Esophagus squamous epithelium (tissue), 5 donors: ENCODE measurements at regions not wholly inside any gene's neighbourhood (a gene's known extent, or its start where the extent isn't known, plus 50 kb on each side); places are given as distances from the start of the nearest gene placed in this dataset.

Experiments
- DNase-seq: peaks from one replicate; lab custom pipeline; 2025; lab: John Stamatoyannopoulos, UW
- H3K27ac ChIP-seq, 4 donors: fragments of 200-600 bp; sonication (generic); one replicate each; pipeline ENCODE4 v1.5.1; 2016 to 2019; ENCODE audit warnings: mild to moderate bottlenecking in 1 of 4
- H3K27me3 ChIP-seq, 4 donors: fragments of 200-600 bp; sonication (generic); 1 replicate in 3 of 4; 2 replicates in 1 of 4; pipeline versions ENCODE4 v1.5.1 to v1.6.0; 2017 to 2021; ENCODE audit warnings: antibody characterized with exemption in 1 of 4
- H3K36me3 ChIP-seq, 3 donors: fragments of 200-600 bp; sonication (generic); one replicate each; pipeline ENCODE4 v1.5.1; 2016 to 2019
- H3K4me1 ChIP-seq, 3 donors: fragments of 200-600 bp; sonication (generic); one replicate each; pipeline ENCODE4 v1.5.1; 2017 to 2019
- H3K4me3 ChIP-seq, 4 donors: fragments of 200-600 bp; sonication (generic); 1 replicate in 3 of 4; 2 replicates in 1 of 4; pipeline ENCODE4 v1.5.1; 2016 to 2019; ENCODE audit warnings: mild to moderate bottlenecking in 2 of 4, moderate library complexity in 1 of 4
- H3K9me3 ChIP-seq, 3 donors: fragments of 200-600 bp; sonication (generic); one replicate each; pipeline ENCODE4 v1.5.1; 2016 to 2019
- POLR2A ChIP-seq, 4 donors: fragments of 450-650 bp; IDR thresholded peaks; one replicate each; pipeline ENCODE4 v1.6.1; 2017; ENCODE audit warnings: antibody characterized with exemption in 4 of 4, mild to moderate bottlenecking in 4 of 4, moderate library complexity in 3 of 4
- WGBS, 2 donors: methylation state at CpG; one replicate each; pipeline ENCODE4 v1.1.5; 2018; 5-methylcytosine and 5-hydroxymethylcytosine counted together
- intact Hi-C: fragments of 100-400 bp; cut with DNase I; formaldehyde crosslinking; loops from one replicate; pipeline ENCODE4 v1.15.0; 2022
- TF ChIP-seq, protein P1 (sequence below), 6 experiments: fragments of 450-650 bp in 4 of 6; fragments of 200-600 bp in 2 of 6; sonication (generic) in 2 of 6; IDR thresholded peaks; one replicate each; pipeline ENCODE4 v1.5.1; 2016 to 2019; ENCODE audit warnings: antibody characterized with exemption in 6 of 6, mild to moderate bottlenecking in 4 of 6, moderate library complexity in 4 of 6
- donor health status: DM: yes; HTN: yes; CAD: no.

- H3K9me3 ChIP-seq: no peaks in the 10 kb centered on the region
- WGBS, 2 donors: 81 to 83% methylated on average over 3 of the region's 3 CpGs
- H3K4me3 ChIP-seq: no peak overlapping the region
- H3K4me1 ChIP-seq: no peaks in the 10 kb centered on the region
- intact Hi-C loops: no loop called here
- DNase-seq: no peak
- TF ChIP-seq POLR2A (IDR thresholded peaks at IDR 0.05): no peak
- TF ChIP-seq, protein P1, sequence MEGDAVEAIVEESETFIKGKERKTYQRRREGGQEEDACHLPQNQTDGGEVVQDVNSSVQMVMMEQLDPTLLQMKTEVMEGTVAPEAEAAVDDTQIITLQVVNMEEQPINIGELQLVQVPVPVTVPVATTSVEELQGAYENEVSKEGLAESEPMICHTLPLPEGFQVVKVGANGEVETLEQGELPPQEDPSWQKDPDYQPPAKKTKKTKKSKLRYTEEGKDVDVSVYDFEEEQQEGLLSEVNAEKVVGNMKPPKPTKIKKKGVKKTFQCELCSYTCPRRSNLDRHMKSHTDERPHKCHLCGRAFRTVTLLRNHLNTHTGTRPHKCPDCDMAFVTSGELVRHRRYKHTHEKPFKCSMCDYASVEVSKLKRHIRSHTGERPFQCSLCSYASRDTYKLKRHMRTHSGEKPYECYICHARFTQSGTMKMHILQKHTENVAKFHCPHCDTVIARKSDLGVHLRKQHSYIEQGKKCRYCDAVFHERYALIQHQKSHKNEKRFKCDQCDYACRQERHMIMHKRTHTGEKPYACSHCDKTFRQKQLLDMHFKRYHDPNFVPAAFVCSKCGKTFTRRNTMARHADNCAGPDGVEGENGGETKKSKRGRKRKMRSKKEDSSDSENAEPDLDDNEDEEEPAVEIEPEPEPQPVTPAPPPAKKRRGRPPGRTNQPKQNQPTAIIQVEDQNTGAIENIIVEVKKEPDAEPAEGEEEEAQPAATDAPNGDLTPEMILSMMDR (IDR thresholded peaks at IDR 0.05): no peak
- H3K27ac ChIP-seq: no peak overlapping the region
- no peaks in the 10 kb centered on the region for H3K36me3 ChIP-seq
- H3K27me3 ChIP-seq: no peaks in the 10 kb centered on the region
Observed at GRCh38 chr3:154588831-154589230, 158.8 kb upstream of the GPR149 start.

DNA sequence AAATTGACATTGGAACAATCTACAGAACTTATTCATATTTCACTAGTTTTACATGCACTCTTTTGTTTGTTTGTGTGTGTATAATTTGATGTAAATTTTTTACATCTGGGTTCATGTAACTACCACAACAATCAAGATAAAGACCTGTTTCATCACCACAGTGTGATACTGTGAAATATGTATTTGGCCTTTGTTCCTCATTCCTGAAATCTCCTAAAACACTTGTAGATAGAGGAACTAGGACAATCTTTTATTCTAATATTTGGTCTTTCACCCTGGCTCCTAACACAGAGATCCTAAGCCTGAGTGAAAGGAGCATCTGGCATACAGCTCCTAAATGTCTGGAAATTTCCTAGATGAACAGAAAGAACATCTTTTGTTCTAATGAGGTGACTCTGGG is 155.0 kb upstream of the GPR149 start:
- Histone ChIP-seq H3K36me3 (no peaks in the 10 kb centered on the region), H3K27me3 (no peaks in the 10 kb centered on the region), H3K4me1 (no peaks in the 10 kb centered on the region), H3K9me3 (no peaks in the 10 kb centered on the region), H3K4me3 (no peak overlapping the region), H3K27ac (no peak overlapping the region)
- no peak for DNase-seq
- no peak for TF ChIP-seq POLR2A (IDR thresholded peaks at IDR 0.05)
- TF ChIP-seq, protein P1 (IDR thresholded peaks at IDR 0.05): no peak
- intact Hi-C loops: no loop called here

DNA sequence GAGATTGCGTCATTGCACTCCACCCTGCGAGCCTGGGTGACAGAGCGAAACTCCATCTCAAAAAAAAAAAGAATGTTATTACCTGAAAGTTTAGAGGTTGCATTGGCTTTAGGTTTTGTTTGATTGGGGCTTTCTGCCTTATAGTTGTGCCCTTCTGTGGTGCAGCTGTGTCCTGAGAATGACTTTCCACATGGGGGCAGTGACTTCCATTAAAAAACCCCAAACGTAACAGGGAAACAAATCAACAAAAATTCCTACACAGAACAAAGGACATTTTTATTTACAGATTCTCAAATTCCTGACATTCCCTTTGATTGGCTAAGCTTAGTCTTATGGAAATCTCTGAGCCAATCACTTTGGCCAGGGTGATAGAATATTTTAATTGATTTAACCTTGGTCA is 154.1 kb upstream of the GPR149 start:
- intact Hi-C loops: no loop called here
- DNase-seq: no peak
- no peak for TF ChIP-seq POLR2A (IDR thresholded peaks at IDR 0.05)
- TF ChIP-seq, protein P1 (IDR thresholded peaks at IDR 0.05): no peak
- H3K36me3 ChIP-seq: no peaks in the 10 kb centered on the region
- no peaks in the 10 kb centered on the region for H3K9me3 ChIP-seq
- no peaks in the 10 kb centered on the region for H3K27me3 ChIP-seq
- WGBS, 2 donors: 72 to 81% methylated on average over 4 of the region's 4 CpGs
- no peak overlapping the region for H3K27ac ChIP-seq
- H3K4me3 ChIP-seq: no peak overlapping the region
- no peaks in the 10 kb centered on the region for H3K4me1 ChIP-seq

GRCh38 chr3:154583086-154583634 is 153.2 kb upstream of the GPR149 start:
- no peak for DNase-seq

GRCh38 chr3:154582501-154582900 is 152.5 kb upstream of the GPR149 start:
- TF ChIP-seq POLR2A (IDR thresholded peaks at IDR 0.05): no peak
- TF ChIP-seq, protein P1 (IDR thresholded peaks at IDR 0.05): no peak
- Histone ChIP-seq H3K27ac (no peak overlapping the region), H3K36me3 (no peaks in the 10 kb centered on the region), H3K27me3 (no peaks in the 10 kb centered on the region), H3K9me3 (no peaks in the 10 kb centered on the region), H3K4me3 (no peak overlapping the region), H3K4me1 (no peaks in the 10 kb centered on the region)
- DNase-seq: no peak
- intact Hi-C loops: no loop called here

More at GRCh38 chr3:154583086-154583634, 153.2 kb upstream of the GPR149 start:
- Histone ChIP-seq H3K27ac (no peak overlapping the region), H3K4me3 (no peak overlapping the region), H3K36me3 (no peaks in the 10 kb centered on the region), H3K9me3 (no peaks in the 10 kb centered on the region), H3K4me1 (no peaks in the 10 kb centered on the region), H3K27me3 (no peaks in the 10 kb centered on the region)
- 59 to 67% methylated on average over 4 of the region's 4 CpGs for WGBS, 2 donors
- intact Hi-C loops: no loop called here
- no peak for TF ChIP-seq POLR2A (IDR thresholded peaks at IDR 0.05)
- TF ChIP-seq, protein P1 (IDR thresholded peaks at IDR 0.05): no peak
